HepG2 (cell line): ENCODE measurements at regions not wholly inside any gene's neighbourhood (a gene's known extent, or its start where the extent isn't known, plus 50 kb on each side); places are given as distances from the start of the nearest gene placed in this dataset.

ENCODE experiments used
- ADNP ChIP-seq: sonication (generic); formaldehyde crosslinking; IDR thresholded peaks from 2 replicates; pipeline ENCODE4 v1.4.0; 2020; ENCODE audit warnings: missing genetic modification reagents
- AHR ChIP-seq: IDR thresholded peaks from 2 replicates; pipeline ENCODE4 v1.6.1; 2018; ENCODE audit warnings: missing genetic modification reagents, missing compliant biosample characterization
- ATF3 ChIP-seq: sonication (generic); formaldehyde crosslinking; IDR thresholded peaks from 2 replicates; pipeline ENCODE4 v1.4.0; 2020; ENCODE audit warnings: missing genetic modification reagents
- CCAR2 ChIP-seq: fragments of 200-400 bp; formaldehyde crosslinking; optimal IDR thresholded peaks from 2 replicates; pipeline ENCODE3; 2018; ENCODE audit warnings: low read depth, mild to moderate bottlenecking, low read length, moderate library complexity
- DNMT1 ChIP-seq: sonication (generic); formaldehyde crosslinking; IDR thresholded peaks from 2 replicates; pipeline ENCODE4 v1.5.1; 2020; ENCODE audit warnings: mild to moderate bottlenecking, missing genetic modification reagents
- DNMT3B ChIP-seq: conservative IDR thresholded peaks from 2 replicates; pipeline ENCODE4 v1.6.1; 2016; ENCODE audit warnings: missing biosample characterization, control low read depth
- ELF1 ChIP-seq: sonication (generic); formaldehyde crosslinking; IDR thresholded peaks from 2 replicates; pipeline ENCODE4 v1.4.0; 2020; ENCODE audit warnings: missing genetic modification reagents
- ISL2 ChIP-seq: sonication (generic); formaldehyde crosslinking; IDR thresholded peaks from 2 replicates; pipeline ENCODE4 v1.5.0; 2020; ENCODE audit warnings: missing genetic modification reagents
- KDM5A ChIP-seq: fragments of 200-600 bp; sonication (generic); IDR thresholded peaks from 2 replicates; pipeline ENCODE4 v1.7.0; 2018; ENCODE audit warnings: antibody characterized with exemption, mild to moderate bottlenecking, low read length, borderline replicate concordance
- MTA1 ChIP-seq: sonication (generic); formaldehyde crosslinking; IDR thresholded peaks from 2 replicates; pipeline ENCODE4 v1.4.0; 2020; ENCODE audit warnings: missing genetic modification reagents, mild to moderate bottlenecking, borderline replicate concordance
- NFKB2 ChIP-seq: sonication (generic); formaldehyde crosslinking; IDR thresholded peaks from 2 replicates; pipeline ENCODE4 v1.4.0; 2020; ENCODE audit warnings: missing genetic modification reagents, borderline replicate concordance
- NFRKB ChIP-seq: fragments of 450-650 bp; IDR thresholded peaks from 2 replicates; pipeline ENCODE4 v1.6.1; 2017
- PAXIP1 ChIP-seq: sonication (generic); formaldehyde crosslinking; conservative IDR thresholded peaks from 2 replicates; pipeline ENCODE4 v1.4.0; 2020; ENCODE audit warnings: mild to moderate bottlenecking, missing genetic modification reagents, moderate library complexity
- TBX2 ChIP-seq: sonication (generic); formaldehyde crosslinking; IDR thresholded peaks from 2 replicates; pipeline ENCODE4 v1.5.0; 2020; ENCODE audit warnings: missing genetic modification reagents, mild to moderate bottlenecking, borderline replicate concordance
- TBX3 ChIP-seq: fragments of 450-650 bp; IDR thresholded peaks from 2 replicates; pipeline ENCODE4 v1.6.1; 2017; ENCODE audit warnings: antibody characterized with exemption, mild to moderate bottlenecking, inconsistent platforms, borderline replicate concordance
- ZBTB49 ChIP-seq: sonication (generic); formaldehyde crosslinking; IDR thresholded peaks from 2 replicates; pipeline ENCODE4 v1.4.0; 2020; ENCODE audit warnings: missing genetic modification reagents, borderline replicate concordance
- ZFP36L1 ChIP-seq: sonication (generic); formaldehyde crosslinking; IDR thresholded peaks from 2 replicates; pipeline ENCODE4 v1.8.0; 2022; ENCODE audit warnings: mild to moderate bottlenecking, missing genetic modification reagents, moderate library complexity
- ZNF10 ChIP-seq: sonication (generic); formaldehyde crosslinking; IDR thresholded peaks from 2 replicates; pipeline ENCODE4 v1.4.0; 2020; ENCODE audit warnings: mild to moderate bottlenecking, low read depth, missing genetic modification reagents, borderline replicate concordance
- ZNF605 ChIP-seq: sonication (generic); formaldehyde crosslinking; IDR thresholded peaks from 2 replicates; pipeline ENCODE4 v1.8.0; 2022; ENCODE audit warnings: mild to moderate bottlenecking, missing genetic modification reagents
- ZNF678 ChIP-seq: sonication (generic); formaldehyde crosslinking; IDR thresholded peaks from 2 replicates; pipeline ENCODE4 v1.4.0; 2020; ENCODE audit warnings: mild to moderate bottlenecking, missing genetic modification reagents
- ZNF740 ChIP-seq: sonication (generic); formaldehyde crosslinking; IDR thresholded peaks from 2 replicates; pipeline ENCODE4 v1.4.0; 2020; ENCODE audit warnings: missing genetic modification reagents
- TF ChIP-seq, protein P1 (sequence below): sonication (generic); formaldehyde crosslinking; IDR thresholded peaks from 2 replicates; pipeline ENCODE4 v1.4.0; 2020; ENCODE audit warnings: missing genetic modification reagents
- TF ChIP-seq, protein P2 (sequence below): sonication (generic); formaldehyde crosslinking; IDR thresholded peaks from 2 replicates; pipeline ENCODE4 v1.4.0; 2020; ENCODE audit warnings: mild to moderate bottlenecking, missing genetic modification reagents

DNA sequence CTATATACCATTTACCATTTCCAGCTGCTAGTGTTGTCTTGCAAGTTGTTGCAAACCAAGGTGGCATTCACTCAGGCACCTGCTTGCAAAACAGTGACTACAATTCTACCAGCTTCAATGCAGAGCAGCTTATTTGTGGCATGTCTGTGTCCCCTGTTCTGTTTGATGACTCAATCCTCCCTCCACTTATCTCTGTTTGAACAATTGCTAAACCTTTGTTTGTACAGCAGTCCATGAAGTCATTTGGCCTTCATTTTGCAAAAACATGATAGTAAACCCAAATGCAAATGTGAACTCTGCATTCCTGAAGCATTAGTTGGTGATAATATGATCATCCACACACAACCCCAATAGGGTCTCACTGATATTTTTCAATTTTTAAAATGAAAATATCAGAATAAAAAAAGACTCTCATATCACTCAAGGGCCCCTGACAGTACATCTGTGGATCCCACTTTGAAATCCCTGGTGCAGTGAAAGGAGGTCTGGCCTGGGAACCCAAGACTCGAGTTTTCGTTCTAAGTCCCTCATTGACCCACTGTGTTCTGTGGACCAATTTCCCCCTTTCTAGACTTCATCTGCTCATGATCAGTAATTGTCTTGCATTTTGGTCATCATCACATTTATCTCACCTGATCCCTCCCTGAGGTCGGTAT, 425.4 kb downstream of the RPS24 start (continued):
- TF ChIP-seq PAXIP1 (peak; percentile 99), NFKB2 (CRISPR knock-in tag) (no peak), DNMT1 (CRISPR knock-in tag) (no peak), ZNF740 (CRISPR knock-in tag) (no peak), ATF3 (CRISPR knock-in tag) (peak; percentile 100), DNMT3B (CRISPR knock-in tag) (peak; percentile 96), MTA1 (no peak; the same call in 1 of the 2 replicates), ZBTB49 (CRISPR knock-in tag) (no peak), KDM5A (no peak), TBX3 (peak; percentile 95), ZNF10 (no peak), AHR (no peak), ZNF678 (CRISPR knock-in tag) (no peak), NFRKB (no peak), ADNP (no peak), ELF1 (CRISPR knock-in tag) (0 out of 2 replicates have a peak, but pooled peaks have one; percentile 36), TBX2 (CRISPR knock-in tag) (peak; percentile 91), ZFP36L1 (CRISPR knock-in tag) (peak; percentile 85), ISL2 (CRISPR knock-in tag) (peak; percentile 100), ZNF605 (no peak), CCAR2 (no peak)
- TF ChIP-seq, protein P1, sequence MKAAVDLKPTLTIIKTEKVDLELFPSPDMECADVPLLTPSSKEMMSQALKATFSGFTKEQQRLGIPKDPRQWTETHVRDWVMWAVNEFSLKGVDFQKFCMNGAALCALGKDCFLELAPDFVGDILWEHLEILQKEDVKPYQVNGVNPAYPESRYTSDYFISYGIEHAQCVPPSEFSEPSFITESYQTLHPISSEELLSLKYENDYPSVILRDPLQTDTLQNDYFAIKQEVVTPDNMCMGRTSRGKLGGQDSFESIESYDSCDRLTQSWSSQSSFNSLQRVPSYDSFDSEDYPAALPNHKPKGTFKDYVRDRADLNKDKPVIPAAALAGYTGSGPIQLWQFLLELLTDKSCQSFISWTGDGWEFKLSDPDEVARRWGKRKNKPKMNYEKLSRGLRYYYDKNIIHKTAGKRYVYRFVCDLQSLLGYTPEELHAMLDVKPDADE = no peak
- TF ChIP-seq, protein P2, sequence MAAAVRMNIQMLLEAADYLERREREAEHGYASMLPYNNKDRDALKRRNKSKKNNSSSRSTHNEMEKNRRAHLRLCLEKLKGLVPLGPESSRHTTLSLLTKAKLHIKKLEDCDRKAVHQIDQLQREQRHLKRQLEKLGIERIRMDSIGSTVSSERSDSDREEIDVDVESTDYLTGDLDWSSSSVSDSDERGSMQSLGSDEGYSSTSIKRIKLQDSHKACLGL = no peak
